GM23338 (cell line): ENCODE measurements at regions not wholly inside any gene's neighbourhood (a gene's known extent, or its start where the extent isn't known, plus 50 kb on each side); places are given as distances from the start of the nearest gene placed in this dataset.

Source experiments
- ATAC-seq: fragments of 200-7000 bp; cut with Tn5 transposase; 3 replicates; pipeline ENCODE4 v1.9.1; 2020
- DNase-seq: peaks from one replicate; pipeline ENCODE4 v3.0.0-alpha.2; 2015; ENCODE audit warnings: low spot score
- H2AFZ ChIP-seq: fragments of 200-600 bp; sonication (generic); 2 replicates; pipeline ENCODE4 v1.8.0; 2016; ENCODE audit warnings: antibody characterized with exemption, mild to moderate bottlenecking, moderate library complexity
- H3F3A ChIP-seq: fragments of 200-600 bp; sonication (generic); replicated peaks from 2 replicates; pipeline ENCODE4 v1.8.0; 2017; ENCODE audit warnings: antibody characterized with exemption, mixed run types, low read depth
- H3K27ac ChIP-seq: fragments of 200-600 bp; sonication (generic); 2 replicates; pipeline ENCODE4 v1.6.1; 2016; ENCODE audit warnings: low read depth
- H3K27me3 ChIP-seq: fragments of 200-600 bp; sonication (generic); 2 replicates; pipeline ENCODE4 v1.8.0; 2016; ENCODE audit warnings: mild to moderate bottlenecking, mixed run types, moderate library complexity; ENCODE audit not compliant: insufficient read depth
- H3K36me3 ChIP-seq: fragments of 200-600 bp; sonication (generic); 2 replicates; pipeline ENCODE4 v1.8.0; 2016; ENCODE audit warnings: mild to moderate bottlenecking; ENCODE audit not compliant: insufficient read depth
- H3K4me1 ChIP-seq: fragments of 200-600 bp; sonication (generic); 2 replicates; pipeline ENCODE4 v1.8.0; 2016; ENCODE audit warnings: mild to moderate bottlenecking, moderate library complexity; ENCODE audit not compliant: insufficient read depth
- H3K4me2 ChIP-seq: fragments of 200-600 bp; sonication (generic); 2 replicates; pipeline ENCODE4 v1.7.1; 2017; ENCODE audit warnings: mixed run types
- H3K4me3 ChIP-seq: fragments of 200-600 bp; sonication (generic); 2 replicates; pipeline ENCODE4 v1.6.1; 2016; ENCODE audit warnings: mixed run types
- H3K79me2 ChIP-seq: fragments of 200-600 bp; sonication (generic); replicated peaks from 2 replicates; pipeline ENCODE4 v1.8.0; 2017; ENCODE audit warnings: mild to moderate bottlenecking; ENCODE audit not compliant: insufficient read depth
- H3K9me2 ChIP-seq: fragments of 200-600 bp; sonication (generic); 2 replicates; pipeline ENCODE4 v1.8.0; 2017; ENCODE audit not compliant: insufficient read depth
- H4K20me1 ChIP-seq: fragments of 200-600 bp; sonication (generic); replicated peaks from 2 replicates; pipeline ENCODE4 v1.8.0; 2017; ENCODE audit warnings: mild to moderate bottlenecking; ENCODE audit not compliant: insufficient read depth
- H3K27ac Mint-ChIP-seq: 2 replicates; pipeline ENCODE4 v1.8.0; 2020; ENCODE audit warnings: inconsistent platforms, mild to moderate bottlenecking, moderate library complexity, mixed read lengths
- H3K27me3 Mint-ChIP-seq: 3 replicates; pipeline ENCODE4 v1.8.0; 2022; ENCODE audit warnings: low read depth, mild to moderate bottlenecking, moderate library complexity, mixed read lengths, inconsistent platforms; ENCODE audit not compliant: insufficient read depth, poor library complexity
- H3K36me3 Mint-ChIP-seq: 3 replicates; pipeline ENCODE4 v1.8.0; 2021; ENCODE audit warnings: low read depth, mild to moderate bottlenecking, inconsistent platforms, moderate library complexity, mixed read lengths
- H3K4me1 Mint-ChIP-seq: 3 replicates; pipeline ENCODE4 v1.8.0; 2020; ENCODE audit warnings: mild to moderate bottlenecking, inconsistent platforms, mixed read lengths
- H3K4me3 Mint-ChIP-seq: 3 replicates; pipeline ENCODE4 v1.8.0; 2021; ENCODE audit warnings: moderate library complexity, mild to moderate bottlenecking, inconsistent platforms, mixed read lengths
- H3K9me3 Mint-ChIP-seq: 3 replicates; pipeline ENCODE4 v1.8.0; 2020; ENCODE audit warnings: moderate library complexity, mild to moderate bottlenecking, inconsistent platforms, mixed read lengths
- JUNB ChIP-seq: IDR thresholded peaks from one replicate; pipeline ENCODE4 v1.6.1; 2016; ENCODE audit warnings: antibody characterized with exemption; ENCODE audit not compliant: unreplicated experiment
- REST ChIP-seq: IDR thresholded peaks from one replicate; pipeline ENCODE4 v1.6.1; 2018; ENCODE audit warnings: antibody characterized with exemption; ENCODE audit not compliant: unreplicated experiment
- TF ChIP-seq, protein P1 (sequence below): fragments of 250-450 bp; sonication (Bioruptor Pico); IDR thresholded peaks from 2 replicates; pipeline ENCODE4 v1.5.0; 2020; ENCODE audit warnings: mild to moderate bottlenecking, moderate library complexity

- Mint-ChIP-seq H3K36me3 (peaks cover 2% of the 10 kb centered on the region; the same call in 1 of the 3 replicates), H3K4me1 (peaks cover 9% of the 10 kb centered on the region), H3K9me3 (no peaks in the 10 kb centered on the region; the same call in 2 of the 3 replicates), H3K27ac (no peak overlapping the region), H3K4me3 (no peak overlapping the region), H3K27me3 (peaks cover 4% of the 10 kb centered on the region)
- ATAC-seq (no peak), DNase-seq (no peak)
- Histone ChIP-seq H2AFZ (no peak overlapping the region), H4K20me1 (no peaks in the 10 kb centered on the region), H3K9me2 (no peaks in the 10 kb centered on the region), H3K4me2 (no peak overlapping the region), H3K27me3 (no peaks in the 10 kb centered on the region), H3K36me3 (no peaks in the 10 kb centered on the region), H3K79me2 (no peaks in the 10 kb centered on the region), H3F3A (no peaks in the 10 kb centered on the region), H3K27ac (no peak overlapping the region), H3K4me1 (no peaks in the 10 kb centered on the region), H3K4me3 (no peak overlapping the region)
- TF ChIP-seq REST = no peak
- TF ChIP-seq JUNB = no peak
- TF ChIP-seq, protein P1, sequence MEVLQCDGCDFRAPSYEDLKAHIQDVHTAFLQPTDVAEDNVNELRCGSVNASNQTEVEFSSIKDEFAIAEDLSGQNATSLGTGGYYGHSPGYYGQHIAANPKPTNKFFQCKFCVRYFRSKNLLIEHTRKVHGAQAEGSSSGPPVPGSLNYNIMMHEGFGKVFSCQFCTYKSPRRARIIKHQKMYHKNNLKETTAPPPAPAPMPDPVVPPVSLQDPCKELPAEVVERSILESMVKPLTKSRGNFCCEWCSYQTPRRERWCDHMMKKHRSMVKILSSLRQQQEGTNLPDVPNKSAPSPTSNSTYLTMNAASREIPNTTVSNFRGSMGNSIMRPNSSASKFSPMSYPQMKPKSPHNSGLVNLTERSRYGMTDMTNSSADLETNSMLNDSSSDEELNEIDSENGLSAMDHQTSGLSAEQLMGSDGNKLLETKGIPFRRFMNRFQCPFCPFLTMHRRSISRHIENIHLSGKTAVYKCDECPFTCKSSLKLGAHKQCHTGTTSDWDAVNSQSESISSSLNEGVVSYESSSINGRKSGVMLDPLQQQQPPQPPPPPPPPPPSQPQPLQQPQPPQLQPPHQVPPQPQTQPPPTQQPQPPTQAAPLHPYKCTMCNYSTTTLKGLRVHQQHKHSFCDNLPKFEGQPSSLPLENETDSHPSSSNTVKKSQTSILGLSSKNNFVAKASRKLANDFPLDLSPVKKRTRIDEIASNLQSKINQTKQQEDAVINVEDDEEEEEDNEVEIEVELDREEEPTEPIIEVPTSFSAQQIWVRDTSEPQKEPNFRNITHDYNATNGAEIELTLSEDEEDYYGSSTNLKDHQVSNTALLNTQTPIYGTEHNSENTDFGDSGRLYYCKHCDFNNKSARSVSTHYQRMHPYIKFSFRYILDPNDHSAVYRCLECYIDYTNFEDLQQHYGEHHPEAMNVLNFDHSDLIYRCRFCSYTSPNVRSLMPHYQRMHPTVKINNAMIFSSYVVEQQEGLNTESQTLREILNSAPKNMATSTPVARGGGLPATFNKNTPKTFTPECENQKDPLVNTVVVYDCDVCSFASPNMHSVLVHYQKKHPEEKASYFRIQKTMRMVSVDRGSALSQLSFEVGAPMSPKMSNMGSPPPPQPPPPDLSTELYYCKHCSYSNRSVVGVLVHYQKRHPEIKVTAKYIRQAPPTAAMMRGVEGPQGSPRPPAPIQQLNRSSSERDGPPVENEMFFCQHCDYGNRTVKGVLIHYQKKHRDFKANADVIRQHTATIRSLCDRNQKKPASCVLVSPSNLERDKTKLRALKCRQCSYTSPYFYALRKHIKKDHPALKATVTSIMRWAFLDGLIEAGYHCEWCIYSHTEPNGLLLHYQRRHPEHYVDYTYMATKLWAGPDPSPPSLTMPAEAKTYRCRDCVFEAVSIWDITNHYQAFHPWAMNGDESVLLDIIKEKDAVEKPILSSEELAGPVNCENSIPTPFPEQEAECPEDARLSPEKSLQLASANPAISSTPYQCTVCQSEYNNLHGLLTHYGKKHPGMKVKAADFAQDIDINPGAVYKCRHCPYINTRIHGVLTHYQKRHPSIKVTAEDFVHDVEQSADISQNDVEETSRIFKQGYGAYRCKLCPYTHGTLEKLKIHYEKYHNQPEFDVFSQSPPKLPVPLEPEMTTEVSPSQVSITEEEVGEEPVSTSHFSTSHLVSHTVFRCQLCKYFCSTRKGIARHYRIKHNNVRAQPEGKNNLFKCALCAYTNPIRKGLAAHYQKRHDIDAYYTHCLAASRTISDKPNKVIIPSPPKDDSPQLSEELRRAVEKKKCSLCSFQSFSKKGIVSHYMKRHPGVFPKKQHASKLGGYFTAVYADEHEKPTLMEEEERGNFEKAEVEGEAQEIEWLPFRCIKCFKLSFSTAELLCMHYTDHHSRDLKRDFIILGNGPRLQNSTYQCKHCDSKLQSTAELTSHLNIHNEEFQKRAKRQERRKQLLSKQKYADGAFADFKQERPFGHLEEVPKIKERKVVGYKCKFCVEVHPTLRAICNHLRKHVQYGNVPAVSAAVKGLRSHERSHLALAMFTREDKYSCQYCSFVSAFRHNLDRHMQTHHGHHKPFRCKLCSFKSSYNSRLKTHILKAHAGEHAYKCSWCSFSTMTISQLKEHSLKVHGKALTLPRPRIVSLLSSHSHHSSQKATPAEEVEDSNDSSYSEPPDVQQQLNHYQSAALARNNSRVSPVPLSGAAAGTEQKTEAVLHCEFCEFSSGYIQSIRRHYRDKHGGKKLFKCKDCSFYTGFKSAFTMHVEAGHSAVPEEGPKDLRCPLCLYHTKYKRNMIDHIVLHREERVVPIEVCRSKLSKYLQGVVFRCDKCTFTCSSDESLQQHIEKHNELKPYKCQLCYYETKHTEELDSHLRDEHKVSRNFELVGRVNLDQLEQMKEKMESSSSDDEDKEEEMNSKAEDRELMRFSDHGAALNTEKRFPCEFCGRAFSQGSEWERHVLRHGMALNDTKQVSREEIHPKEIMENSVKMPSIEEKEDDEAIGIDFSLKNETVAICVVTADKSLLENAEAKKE (CRISPR knock-in tag) = no peak
Observed at GRCh38 chr22:27132400-27132799, 475.0 kb downstream of the MIAT start.
